ENCODE measurements at regions not wholly inside any gene's neighbourhood (a gene's known extent, or its start where the extent isn't known, plus 50 kb on each side); places are given as distances from the start of the nearest gene placed in this dataset.

GRCh38 chr9:13790055-13790454 lies 510.6 kb upstream of the MPDZ start:
- TF ChIP-seq ZFP3 (CRISPR knock-in tag; IDR thresholded peaks at IDR 0.05): no peak
- no peak for TF ChIP-seq ZNF565 (CRISPR knock-in tag; conservative IDR thresholded peaks at IDR 0.05; ENCODE audit: low read depth)
- TF ChIP-seq ZC3H10 (CRISPR knock-in tag; IDR thresholded peaks at IDR 0.05): no peak
- no peak for TF ChIP-seq PATZ1 (CRISPR knock-in tag; IDR thresholded peaks at IDR 0.05; ENCODE audit: borderline replicate concordance)
- TF ChIP-seq OSR1 (CRISPR knock-in tag; IDR thresholded peaks at IDR 0.05): no peak
- TF ChIP-seq TSHZ2 (CRISPR knock-in tag; IDR thresholded peaks at IDR 0.05): no peak
- no peak for TF ChIP-seq TCF4 (CRISPR knock-in tag; IDR thresholded peaks at IDR 0.05; ENCODE audit: borderline replicate concordance)
- TF ChIP-seq ESRRG (CRISPR knock-in tag; IDR thresholded peaks at IDR 0.05): no peak
- TF ChIP-seq ISL1 (CRISPR knock-in tag; IDR thresholded peaks at IDR 0.05): no peak
- no peak for ATAC-seq

- TF ChIP-seq OSR1 (CRISPR knock-in tag; IDR thresholded peaks at IDR 0.05) (no peak), ZFP3 (CRISPR knock-in tag; IDR thresholded peaks at IDR 0.05) (no peak), ISL1 (CRISPR knock-in tag; IDR thresholded peaks at IDR 0.05) (no peak), BACH2 (CRISPR knock-in tag; IDR thresholded peaks at IDR 0.05; ENCODE audit: borderline replicate concordance) (no peak), ZNF8 (CRISPR knock-in tag; IDR thresholded peaks at IDR 0.05) (no peak), TSHZ2 (CRISPR knock-in tag; IDR thresholded peaks at IDR 0.05) (no peak), CREB5 (CRISPR knock-in tag; IDR thresholded peaks at IDR 0.05; ENCODE audit: low read depth) (no peak), ZFP30 (CRISPR knock-in tag; IDR thresholded peaks at IDR 0.05) (no peak), POU6F1 (CRISPR knock-in tag; IDR thresholded peaks at IDR 0.05; ENCODE audit: borderline replicate concordance, low read depth) (no peak), PATZ1 (CRISPR knock-in tag; IDR thresholded peaks at IDR 0.05; ENCODE audit: borderline replicate concordance) (no peak), ZNF565 (CRISPR knock-in tag; conservative IDR thresholded peaks at IDR 0.05; ENCODE audit: low read depth) (no peak), GLIS3 (CRISPR knock-in tag; IDR thresholded peaks at IDR 0.05) (no peak), CSRNP3 (CRISPR knock-in tag; IDR thresholded peaks at IDR 0.05) (no peak), RARB (CRISPR knock-in tag; IDR thresholded peaks at IDR 0.05) (no peak), ARNTL (CRISPR knock-in tag; IDR thresholded peaks at IDR 0.05; ENCODE audit: borderline replicate concordance, low read depth) (no peak), TCF4 (CRISPR knock-in tag; IDR thresholded peaks at IDR 0.05; ENCODE audit: borderline replicate concordance) (no peak), PPARA (CRISPR knock-in tag; IDR thresholded peaks at IDR 0.05; ENCODE audit: borderline replicate concordance) (no peak)
- ATAC-seq: peak; percentile 22; the same call in 2 of the 3 replicates
Observed at GRCh38 chr9:13787234-13787833, 507.8 kb upstream of the MPDZ start.

Measured in SK-N-SH treated with all-trans-retinoic acid at 6 μM for 48 hours (cell line).